PFSK-1 (cell line): ENCODE measurements at regions not wholly inside any gene's neighbourhood (a gene's known extent, or its start where the extent isn't known, plus 50 kb on each side); places are given as distances from the start of the nearest gene placed in this dataset.

Experiments used
- FOXP2 ChIP-seq: optimal IDR thresholded peaks from 2 replicates; pipeline ENCODE3; 2011; ENCODE audit warnings: borderline replicate concordance, control low read depth, inconsistent platforms; ENCODE audit not compliant: insufficient read depth; ENCODE audit errors: extremely low read length, extremely low read depth
- POLR2AphosphoS5 ChIP-seq: IDR thresholded peaks from 2 replicates; pipeline ENCODE4 v1.6.1; 2012; ENCODE audit warnings: low read depth, mild to moderate bottlenecking, control low read depth, low read length, moderate library complexity
- SIN3A ChIP-seq: IDR thresholded peaks from 2 replicates; pipeline ENCODE4 v1.6.1; 2012; ENCODE audit warnings: mild to moderate bottlenecking, low read length, moderate library complexity, borderline replicate concordance; ENCODE audit not compliant: insufficient read depth
- TAF1 ChIP-seq: IDR thresholded peaks from 2 replicates; pipeline ENCODE4 v1.6.1; 2012; ENCODE audit warnings: low read length, control low read depth, borderline replicate concordance; ENCODE audit not compliant: insufficient read depth
- TF ChIP-seq, protein P1 (sequence below), 2 experiments: IDR thresholded peaks; 2 replicates each; pipeline versions ENCODE4 v1.6.1 to v1.8.0; 2011 to 2012; ENCODE audit warnings: low read depth in 2 of 2, low read length in 2 of 2, control low read depth in 1 of 2, inconsistent platforms in 1 of 2, mild to moderate bottlenecking in 1 of 2, moderate library complexity in 1 of 2; ENCODE audit not compliant: insufficient read depth in 1 of 2

DNA sequence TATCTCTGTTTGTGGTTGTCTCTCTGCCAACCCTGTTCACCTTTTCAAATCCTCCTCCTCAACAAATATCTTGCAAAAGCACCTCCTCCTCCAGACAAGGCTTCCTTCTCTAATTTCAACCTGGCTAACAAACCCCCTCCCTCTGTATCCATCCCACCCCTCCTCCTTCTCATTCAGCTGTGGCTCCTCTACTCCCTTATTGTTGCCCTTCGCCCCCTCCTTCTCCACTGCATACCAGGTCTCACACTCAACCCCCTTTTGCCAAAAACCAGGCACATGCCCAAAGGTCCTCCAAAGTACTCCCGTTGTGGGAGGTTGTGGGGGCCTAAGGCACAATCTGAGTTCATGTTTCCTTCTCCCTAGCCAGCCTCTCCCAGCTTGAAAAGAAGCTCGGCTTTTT, 110.6 kb downstream of the JRKL start:
- TF ChIP-seq FOXP2 (no peak), SIN3A (no peak), POLR2AphosphoS5 (no peak), TAF1 (no peak)
- TF ChIP-seq, protein P1, sequence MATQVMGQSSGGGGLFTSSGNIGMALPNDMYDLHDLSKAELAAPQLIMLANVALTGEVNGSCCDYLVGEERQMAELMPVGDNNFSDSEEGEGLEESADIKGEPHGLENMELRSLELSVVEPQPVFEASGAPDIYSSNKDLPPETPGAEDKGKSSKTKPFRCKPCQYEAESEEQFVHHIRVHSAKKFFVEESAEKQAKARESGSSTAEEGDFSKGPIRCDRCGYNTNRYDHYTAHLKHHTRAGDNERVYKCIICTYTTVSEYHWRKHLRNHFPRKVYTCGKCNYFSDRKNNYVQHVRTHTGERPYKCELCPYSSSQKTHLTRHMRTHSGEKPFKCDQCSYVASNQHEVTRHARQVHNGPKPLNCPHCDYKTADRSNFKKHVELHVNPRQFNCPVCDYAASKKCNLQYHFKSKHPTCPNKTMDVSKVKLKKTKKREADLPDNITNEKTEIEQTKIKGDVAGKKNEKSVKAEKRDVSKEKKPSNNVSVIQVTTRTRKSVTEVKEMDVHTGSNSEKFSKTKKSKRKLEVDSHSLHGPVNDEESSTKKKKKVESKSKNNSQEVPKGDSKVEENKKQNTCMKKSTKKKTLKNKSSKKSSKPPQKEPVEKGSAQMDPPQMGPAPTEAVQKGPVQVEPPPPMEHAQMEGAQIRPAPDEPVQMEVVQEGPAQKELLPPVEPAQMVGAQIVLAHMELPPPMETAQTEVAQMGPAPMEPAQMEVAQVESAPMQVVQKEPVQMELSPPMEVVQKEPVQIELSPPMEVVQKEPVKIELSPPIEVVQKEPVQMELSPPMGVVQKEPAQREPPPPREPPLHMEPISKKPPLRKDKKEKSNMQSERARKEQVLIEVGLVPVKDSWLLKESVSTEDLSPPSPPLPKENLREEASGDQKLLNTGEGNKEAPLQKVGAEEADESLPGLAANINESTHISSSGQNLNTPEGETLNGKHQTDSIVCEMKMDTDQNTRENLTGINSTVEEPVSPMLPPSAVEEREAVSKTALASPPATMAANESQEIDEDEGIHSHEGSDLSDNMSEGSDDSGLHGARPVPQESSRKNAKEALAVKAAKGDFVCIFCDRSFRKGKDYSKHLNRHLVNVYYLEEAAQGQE (IDR thresholded peaks at IDR 0.05; ENCODE audit: insufficient read depth in 1 of 2, low read depth in 2 of 2, low read length in 2 of 2): no peak

DNA sequence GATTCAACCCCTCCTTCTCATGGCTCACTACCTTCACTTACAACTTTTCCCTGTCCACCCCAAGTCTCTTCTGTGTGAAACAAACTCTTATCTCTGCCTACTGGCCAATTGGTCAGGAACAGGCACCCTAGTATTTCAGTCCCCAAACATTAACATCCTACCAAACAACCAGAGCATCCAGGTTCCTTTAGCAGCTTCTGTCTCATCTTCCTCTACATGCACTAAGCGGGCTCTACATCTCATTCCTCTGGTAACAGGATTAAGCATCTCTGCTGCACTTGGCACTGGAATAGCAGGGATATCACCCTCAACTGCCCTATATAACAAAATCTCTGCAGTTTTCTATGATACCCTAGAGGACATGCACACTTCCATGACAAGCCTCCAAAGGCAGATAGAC, 116.2 kb downstream of the JRKL start:
- TF ChIP-seq, protein P1 (IDR thresholded peaks at IDR 0.05; ENCODE audit: insufficient read depth in 1 of 2, low read depth in 2 of 2, low read length in 2 of 2): no peak
- no peak for TF ChIP-seq SIN3A
- TF ChIP-seq POLR2AphosphoS5: no peak
- no peak for TF ChIP-seq FOXP2
- TF ChIP-seq TAF1: no peak

DNA sequence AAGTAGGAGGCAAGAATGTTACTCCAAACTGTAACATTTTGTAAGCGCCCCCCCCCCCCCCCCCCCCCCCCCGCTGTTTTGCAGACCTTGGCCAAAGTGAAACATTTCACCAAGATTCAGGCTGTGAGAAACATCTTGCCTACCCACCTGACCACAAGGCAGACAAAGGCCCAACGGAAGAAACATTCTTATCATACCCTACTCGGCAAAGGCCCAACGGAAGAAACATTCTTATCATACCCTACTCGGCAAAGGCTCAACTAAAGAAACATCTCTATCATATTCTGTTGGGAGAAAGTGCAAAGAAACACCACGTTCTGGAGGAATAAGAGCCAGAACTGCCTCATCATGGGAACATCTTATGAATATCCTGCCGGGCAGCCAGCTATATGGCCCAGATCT, 117.1 kb downstream of the JRKL start:
- TF ChIP-seq POLR2AphosphoS5 (no peak), SIN3A (no peak)
- TF ChIP-seq, protein P1 (IDR thresholded peaks at IDR 0.05; ENCODE audit: insufficient read depth in 1 of 2, low read depth in 2 of 2, low read length in 2 of 2): no peak

DNA sequence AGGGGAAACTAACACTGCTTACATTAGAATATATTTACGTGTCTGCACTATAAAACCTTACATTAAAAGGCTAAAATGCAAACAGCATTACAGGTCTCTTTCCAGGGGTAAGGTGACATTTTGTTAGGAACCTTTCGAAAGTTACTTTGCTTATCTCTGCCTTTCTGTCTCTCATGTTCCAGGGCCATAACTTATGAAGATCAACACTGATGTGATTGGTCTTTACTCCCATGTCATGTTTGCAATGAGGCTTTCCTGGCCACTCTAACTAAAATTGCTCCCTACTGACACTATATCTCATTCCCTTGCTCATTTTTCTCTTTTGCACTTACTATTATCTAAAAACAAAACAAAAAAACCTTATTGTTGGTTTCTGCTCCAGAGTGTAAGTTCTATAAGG, 119.0 kb downstream of the JRKL start:
- TF ChIP-seq TAF1: no peak
- no peak for TF ChIP-seq POLR2AphosphoS5
- TF ChIP-seq FOXP2: no peak
- TF ChIP-seq SIN3A: no peak
- TF ChIP-seq, protein P1 (IDR thresholded peaks at IDR 0.05; ENCODE audit: insufficient read depth in 1 of 2, low read depth in 2 of 2, low read length in 2 of 2): no peak

DNA sequence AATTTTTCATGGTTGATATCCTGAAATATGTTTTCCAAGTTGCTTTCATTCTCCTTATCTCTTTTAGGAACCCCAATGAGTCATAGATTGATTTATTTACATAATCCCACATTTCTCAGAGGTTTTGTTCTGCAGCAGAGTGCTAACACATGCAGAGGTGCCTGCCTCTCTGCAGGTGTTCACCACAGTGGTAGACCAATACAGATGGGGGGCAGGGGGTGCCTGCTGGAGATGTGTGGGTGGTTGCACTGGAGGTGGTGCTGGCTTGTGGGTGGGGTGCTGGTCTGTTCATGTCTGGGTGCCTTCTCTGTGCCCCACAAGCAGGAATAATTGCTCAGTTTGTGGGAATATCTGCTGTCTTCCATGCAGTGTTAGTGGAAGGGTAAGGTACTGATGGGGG, 131.1 kb downstream of the JRKL start:
- TF ChIP-seq SIN3A (no peak), POLR2AphosphoS5 (no peak), FOXP2 (no peak), TAF1 (no peak)
- TF ChIP-seq, protein P1 (IDR thresholded peaks at IDR 0.05; ENCODE audit: insufficient read depth in 1 of 2, low read depth in 2 of 2, low read length in 2 of 2): no peak
